VCaP (cell line): ENCODE measurements at regions not wholly inside any gene's neighbourhood (a gene's known extent, or its start where the extent isn't known, plus 50 kb on each side); places are given as distances from the start of the nearest gene placed in this dataset.
"Not testable (repeated sequence)": the region's sequence is repeated elsewhere in the genome, so short reads cannot be mapped to it uniquely, and the experiment has no call there.

Experiments used
- H3K27ac ChIP-seq: fragments of 450-650 bp; 2 replicates; pipeline ENCODE4 v1.5.1; 2017
- TF ChIP-seq, protein P1 (sequence below): fragments of 450-650 bp; conservative IDR thresholded peaks from 2 replicates; pipeline ENCODE4 v1.5.1; 2017; ENCODE audit warnings: mild to moderate bottlenecking, moderate library complexity

DNA sequence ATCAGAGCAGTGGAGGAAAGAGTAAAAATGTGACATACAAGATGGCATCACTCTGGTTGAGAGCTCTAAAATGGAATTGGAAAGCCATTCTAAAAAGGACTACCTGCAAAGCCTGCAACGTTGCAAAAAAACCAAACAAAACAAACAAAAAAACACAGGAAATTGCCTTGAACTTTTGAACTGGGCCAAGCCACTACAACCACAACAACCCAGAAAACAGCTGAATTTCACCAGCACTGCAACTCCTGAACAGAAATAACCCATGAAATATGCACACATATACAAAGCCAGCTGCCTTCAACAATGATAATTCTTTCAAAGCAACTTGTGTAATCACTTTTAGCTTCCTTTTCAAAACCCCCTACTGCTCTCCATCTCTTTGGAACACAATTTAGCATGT lies 326.6 kb upstream of the LRRC4C start:
- TF ChIP-seq, protein P1, sequence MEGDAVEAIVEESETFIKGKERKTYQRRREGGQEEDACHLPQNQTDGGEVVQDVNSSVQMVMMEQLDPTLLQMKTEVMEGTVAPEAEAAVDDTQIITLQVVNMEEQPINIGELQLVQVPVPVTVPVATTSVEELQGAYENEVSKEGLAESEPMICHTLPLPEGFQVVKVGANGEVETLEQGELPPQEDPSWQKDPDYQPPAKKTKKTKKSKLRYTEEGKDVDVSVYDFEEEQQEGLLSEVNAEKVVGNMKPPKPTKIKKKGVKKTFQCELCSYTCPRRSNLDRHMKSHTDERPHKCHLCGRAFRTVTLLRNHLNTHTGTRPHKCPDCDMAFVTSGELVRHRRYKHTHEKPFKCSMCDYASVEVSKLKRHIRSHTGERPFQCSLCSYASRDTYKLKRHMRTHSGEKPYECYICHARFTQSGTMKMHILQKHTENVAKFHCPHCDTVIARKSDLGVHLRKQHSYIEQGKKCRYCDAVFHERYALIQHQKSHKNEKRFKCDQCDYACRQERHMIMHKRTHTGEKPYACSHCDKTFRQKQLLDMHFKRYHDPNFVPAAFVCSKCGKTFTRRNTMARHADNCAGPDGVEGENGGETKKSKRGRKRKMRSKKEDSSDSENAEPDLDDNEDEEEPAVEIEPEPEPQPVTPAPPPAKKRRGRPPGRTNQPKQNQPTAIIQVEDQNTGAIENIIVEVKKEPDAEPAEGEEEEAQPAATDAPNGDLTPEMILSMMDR = no peak
- H3K27ac ChIP-seq = no peak overlapping the region

DNA sequence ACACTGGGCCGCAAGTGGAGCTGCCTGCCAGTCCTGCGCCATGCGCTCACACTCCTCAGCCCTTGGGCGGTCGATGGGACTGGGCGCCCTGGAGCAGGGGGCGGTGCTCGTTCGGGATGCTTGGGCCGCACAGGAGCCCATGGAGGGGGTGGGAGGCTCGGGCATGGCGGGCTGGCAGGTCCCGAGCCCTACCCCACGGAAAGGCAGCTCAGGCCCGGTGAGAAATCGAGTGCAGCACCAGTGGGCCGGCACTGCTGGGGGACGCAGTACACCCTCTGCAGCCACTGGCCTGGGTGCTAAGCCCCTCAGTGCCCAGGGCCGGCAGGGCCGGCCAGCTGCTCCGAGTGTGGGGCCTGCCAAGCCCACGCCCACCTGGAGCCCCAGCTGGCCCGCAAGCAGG lies 328.7 kb upstream of the LRRC4C start:
- TF ChIP-seq, protein P1 = no peak
- no peak overlapping the region for H3K27ac ChIP-seq

DNA sequence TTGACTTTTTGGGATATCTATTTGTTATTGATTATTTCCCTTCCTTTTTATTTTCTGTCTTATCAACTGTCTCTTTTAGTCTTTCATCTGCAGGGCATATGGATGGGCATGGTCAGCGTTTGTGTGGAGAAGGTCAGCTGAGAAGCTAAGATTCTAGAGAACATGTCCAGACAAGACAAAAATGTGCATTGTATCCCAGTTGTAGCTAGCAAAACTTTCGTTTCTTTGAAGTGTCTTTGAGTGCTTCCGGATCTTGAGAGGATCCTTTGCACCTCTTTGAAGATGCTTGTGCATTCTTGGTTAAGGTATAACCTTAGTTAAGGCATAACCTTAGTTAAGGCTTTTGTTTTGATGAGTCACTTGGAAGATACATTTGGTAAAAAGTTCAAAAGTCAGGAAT lies 329.9 kb upstream of the LRRC4C start:
- TF ChIP-seq, protein P1 = no peak
- no peak overlapping the region for H3K27ac ChIP-seq

DNA sequence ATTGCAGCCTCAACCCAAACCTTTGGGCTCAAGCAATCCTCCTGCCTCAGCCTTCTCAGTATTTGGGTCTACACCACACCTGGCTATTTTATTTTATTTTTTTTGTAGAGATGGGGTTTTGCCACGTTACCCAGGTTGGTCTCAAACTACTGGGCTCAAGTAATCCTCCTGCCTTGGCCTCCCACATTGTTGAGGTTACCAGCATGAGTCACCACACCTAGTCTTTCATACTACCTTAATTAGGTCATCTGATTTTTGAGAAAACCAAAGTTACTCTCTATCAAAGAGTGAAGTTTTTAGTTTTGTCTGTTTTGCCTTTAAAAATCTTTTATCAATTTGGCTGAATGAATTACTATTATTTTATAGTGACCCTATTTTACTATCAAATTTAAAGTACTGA lies 335.6 kb upstream of the LRRC4C start:
- TF ChIP-seq, protein P1 = no peak
- no peak overlapping the region for H3K27ac ChIP-seq

DNA sequence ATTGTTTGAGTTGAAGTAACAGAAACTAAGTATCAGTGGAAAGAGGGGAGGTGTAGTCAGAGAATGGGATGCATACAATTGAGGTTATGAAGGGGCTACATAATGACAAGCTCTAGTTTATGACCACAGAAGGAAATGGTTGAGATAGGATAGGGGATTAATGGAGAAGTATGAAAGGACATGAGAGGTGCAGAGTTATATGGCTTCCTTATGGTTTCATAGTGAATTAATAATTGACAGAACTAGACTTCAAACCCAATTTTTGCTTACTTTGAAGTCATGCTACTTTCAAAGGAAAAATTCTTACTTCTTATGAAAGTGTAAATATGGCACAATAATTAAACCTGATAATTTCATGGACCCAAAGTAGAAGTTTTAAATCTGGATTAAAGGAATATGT lies 340.3 kb upstream of the LRRC4C start:
- TF ChIP-seq, protein P1 = no peak
- H3K27ac ChIP-seq = no peak overlapping the region

DNA sequence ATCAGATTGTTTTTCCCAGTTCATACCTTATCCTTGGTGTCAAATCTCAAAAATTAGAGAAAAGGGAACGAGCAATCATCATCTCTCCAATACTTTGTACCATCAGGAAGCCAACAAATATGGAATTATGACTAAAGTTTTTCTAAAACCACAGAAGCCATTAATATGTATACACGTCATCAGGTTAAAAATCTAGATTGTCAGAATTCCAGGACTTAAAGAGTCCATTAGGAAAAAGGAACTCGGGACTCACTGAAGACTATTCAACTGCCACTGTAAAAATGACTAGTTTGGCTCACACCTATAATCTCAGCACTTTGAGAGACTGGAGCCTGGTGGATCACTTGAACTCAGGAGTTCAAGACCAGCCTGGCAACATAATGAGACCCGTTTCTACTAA lies 344.4 kb upstream of the LRRC4C start:
- H3K27ac ChIP-seq = no peak overlapping the region

DNA sequence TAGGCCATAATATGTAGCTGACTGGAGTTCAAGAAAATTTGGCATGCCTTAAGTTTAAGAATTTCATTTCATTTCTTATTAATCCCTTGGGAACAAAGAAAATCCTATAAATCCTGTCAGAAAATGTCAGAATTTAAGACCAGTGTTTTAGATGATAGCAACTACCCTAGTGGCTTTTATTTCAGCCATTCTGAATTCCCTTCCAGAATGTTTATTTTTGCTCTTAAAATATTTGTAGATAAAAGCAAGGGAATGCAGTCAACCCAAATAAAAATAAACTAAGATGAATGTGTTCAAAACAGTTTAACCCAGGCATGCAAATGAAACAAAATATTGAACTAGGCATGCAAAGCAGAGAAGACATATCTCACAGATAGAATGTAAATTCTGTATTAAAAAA lies 356.9 kb upstream of the LRRC4C start:
- TF ChIP-seq, protein P1 = no peak
- H3K27ac ChIP-seq = no peak overlapping the region

More for the DNA sequence above, 344.4 kb upstream of the LRRC4C start:
- TF ChIP-seq, protein P1 = no peak

DNA sequence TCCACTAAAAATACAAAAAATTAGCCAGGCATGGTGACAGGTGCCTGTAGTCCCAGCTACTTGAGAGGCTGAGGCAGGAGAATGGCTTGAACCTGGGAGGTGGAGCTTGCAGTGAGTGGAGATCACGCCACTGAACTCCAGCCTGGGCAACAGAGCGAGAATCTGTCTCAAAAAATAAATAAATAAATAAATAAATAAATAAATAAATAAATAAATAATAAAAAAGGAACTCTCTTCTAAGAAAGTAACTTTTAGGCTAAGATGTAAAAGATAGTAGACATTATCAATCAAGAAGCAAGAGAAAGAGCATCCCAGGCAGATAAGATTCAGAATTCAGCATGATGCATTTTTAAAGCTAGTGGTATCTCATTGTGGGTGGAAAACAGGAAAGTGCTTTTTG lies 364.8 kb upstream of the LRRC4C start:
- not testable (repeated sequence) for H3K27ac ChIP-seq
